Fibroblast of peridontal ligament (primary cell): ENCODE measurements at regions not wholly inside any gene's neighbourhood (a gene's known extent, or its start where the extent isn't known, plus 50 kb on each side); places are given as distances from the start of the nearest gene placed in this dataset.
A peak's percentile ranks its signal among the peaks of the same experiment; 100 is the strongest.
"Not testable (repeated sequence)": the region's sequence is repeated elsewhere in the genome, so short reads cannot be mapped to it uniquely, and the experiment has no call there.

Source experiments
- DNase-seq: peaks from one replicate; pipeline ENCODE4 v3.0.0-alpha.2; 2010; ENCODE audit errors: extremely low read depth

DNA sequence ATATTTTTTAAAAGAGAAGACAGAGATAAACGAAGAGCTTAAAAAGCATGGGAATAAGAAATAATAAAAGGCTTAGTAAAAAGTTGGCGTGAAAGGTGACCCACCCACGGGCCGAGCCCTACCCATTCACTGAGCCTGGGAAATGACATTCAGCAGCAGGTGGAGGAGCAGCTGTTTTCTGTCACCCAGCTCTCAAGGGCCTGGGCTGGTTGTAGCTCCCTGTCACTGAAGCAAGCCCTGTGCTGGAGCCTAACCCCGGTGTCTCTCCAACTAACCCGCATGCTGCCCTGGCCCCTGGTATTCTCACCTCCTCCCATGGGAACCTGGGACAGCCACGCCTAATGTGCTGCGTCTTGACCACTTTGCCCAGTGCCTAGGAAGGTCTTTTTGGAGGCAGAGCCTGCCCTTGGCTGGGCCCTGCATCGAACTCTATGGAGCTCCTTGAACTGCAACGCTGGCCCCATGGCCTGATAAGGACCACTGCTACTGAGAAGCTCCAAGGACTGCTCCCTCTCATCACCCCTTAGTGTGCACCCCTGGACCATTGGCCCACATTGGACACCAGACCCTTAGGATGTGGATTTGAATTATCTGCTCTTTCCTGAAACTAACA lies 68.8 kb upstream of the IYD start:
- no peak for DNase-seq

DNA sequence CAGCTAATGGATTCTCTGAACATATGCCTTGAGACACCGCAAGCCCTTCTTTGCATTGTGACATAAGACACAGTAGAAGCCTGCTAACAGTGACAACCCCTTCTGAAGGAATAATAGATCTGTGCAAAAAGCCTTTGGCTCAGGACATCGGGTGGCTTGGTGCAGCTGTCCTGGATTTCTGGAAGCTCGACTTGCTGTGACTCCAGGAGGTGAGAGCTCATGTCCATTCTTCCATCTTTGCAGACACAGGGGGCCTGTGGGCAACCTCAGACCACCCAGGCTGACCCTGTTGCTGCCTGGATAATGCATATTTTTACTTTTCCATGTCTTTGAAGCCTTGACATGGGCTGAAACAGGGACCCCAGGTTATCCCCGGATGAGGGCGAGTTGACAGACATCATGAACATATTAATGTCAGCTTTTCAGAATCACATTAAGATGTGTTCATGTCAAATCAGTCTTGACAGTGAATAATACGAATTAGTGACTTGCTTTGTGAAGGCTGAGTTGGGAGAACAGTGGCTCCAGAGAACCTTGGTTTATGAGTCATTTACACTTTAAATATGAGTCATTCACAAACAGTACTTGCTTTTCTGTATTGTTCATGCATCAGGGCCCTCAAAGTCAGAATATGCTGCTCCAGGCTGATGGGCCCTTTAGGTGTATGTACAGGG lies 66.8 kb upstream of the IYD start:
- peak; percentile 31 for DNase-seq

DNA sequence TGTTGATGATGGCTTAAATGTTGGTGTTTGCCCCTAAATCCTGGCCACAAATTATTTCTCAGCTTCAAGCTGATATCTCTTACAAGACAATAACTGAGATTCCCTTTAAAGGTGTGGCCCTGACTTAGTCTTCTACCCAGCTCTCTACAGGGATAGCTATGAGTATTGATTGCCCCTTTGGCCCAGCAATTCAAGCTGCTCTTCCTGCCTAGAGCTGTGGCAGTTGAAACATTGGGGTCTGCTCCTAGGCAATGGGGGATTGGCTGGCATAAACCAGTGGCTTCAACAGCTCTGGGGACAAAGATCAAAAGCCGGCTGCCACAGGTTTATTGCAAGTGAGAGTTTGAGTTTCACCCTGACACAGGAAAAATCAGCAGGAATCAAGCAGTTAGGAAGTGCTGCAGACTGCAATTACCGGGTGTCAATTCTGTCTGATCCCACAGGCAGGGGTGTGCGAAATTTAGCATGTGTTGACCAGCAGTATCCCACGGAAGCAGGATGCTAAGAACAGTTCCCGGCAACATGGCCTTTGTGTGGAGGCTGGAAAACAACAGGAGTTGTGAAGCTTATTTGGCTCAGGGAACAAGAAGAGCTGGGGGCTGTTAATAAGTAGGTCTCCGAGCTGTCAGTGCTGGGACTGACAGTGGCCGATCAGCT lies 66.2 kb upstream of the IYD start:
- DNase-seq, result no peak

DNA sequence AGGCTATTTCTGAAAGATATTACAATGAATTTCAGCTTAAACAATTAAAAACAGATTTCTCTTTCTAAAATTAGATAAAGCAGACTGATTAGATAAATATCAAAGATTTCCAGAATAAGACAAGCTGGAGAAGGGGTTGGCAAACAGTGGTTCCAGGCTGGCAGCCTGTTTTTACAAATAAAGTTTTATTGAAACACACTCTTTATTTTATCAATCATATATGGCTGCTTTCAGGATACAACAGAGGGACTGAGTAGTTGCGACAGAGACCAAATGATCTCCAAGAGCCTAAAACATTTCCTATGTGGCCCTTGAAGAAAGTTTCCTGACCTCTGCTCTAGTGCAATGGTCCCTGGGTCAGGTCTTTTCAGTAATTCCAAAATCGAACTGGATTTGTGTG lies 65.6 kb upstream of the IYD start:
- DNase-seq, result no peak

DNA sequence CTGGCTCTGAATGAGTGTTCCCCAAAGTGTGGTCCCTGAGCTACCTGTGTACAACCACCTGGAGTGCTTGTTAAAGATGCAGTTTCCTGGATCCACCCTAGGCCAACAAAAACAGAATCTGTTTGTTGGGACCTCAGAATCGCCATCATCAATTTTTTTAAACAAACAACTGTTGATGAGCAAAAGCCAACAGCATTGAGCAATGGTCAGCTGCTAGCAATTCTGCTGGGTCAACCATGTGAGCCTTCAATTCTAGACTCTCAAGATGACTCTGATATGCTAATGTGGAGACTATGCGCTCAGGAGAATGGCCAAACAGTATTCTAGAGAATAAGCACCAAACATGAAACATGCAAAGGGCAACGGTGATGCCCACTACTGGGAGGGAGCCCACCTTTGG lies 64.4 kb upstream of the IYD start:
- DNase-seq, result no peak

DNA sequence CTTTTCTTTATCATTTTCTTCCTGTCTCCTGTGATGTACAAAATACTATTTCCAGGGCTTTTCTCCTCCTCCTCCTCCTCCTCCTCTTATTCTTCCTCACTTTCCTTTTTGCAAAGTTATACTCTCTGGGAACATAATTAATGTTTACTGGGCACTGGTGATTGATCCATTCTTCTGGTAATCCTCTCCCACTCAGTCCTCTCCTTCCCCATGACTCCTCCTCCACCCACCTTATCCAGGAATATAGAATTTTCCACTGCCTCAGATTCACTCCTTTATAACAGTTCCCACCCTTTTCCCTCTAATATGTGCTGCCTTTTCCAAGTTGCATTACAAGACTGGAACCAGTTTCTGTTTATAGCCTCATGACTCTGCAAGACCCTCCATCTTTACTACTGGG lies 62.5 kb upstream of the IYD start:
- DNase-seq, result no peak

DNA sequence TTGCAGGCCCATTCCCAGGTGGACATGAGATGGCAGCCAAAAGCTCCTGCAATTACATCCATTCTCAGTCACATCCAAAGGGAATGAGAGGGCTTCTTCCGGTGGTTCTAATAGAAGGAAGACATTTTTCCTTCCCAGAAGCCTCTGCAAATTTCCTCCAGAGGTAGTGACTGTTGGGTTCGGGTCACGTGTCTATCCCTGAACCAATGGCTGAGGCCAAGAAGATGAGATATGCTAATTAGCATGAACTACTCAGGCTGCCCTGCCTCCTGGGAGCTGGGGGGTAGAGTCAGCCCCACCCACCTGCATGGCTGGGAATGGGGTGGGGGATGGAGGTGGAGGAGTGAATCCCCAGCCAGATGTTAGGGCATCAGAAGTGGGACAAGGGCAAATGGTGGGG lies 61.3 kb upstream of the IYD start:
- no peak for DNase-seq

DNA sequence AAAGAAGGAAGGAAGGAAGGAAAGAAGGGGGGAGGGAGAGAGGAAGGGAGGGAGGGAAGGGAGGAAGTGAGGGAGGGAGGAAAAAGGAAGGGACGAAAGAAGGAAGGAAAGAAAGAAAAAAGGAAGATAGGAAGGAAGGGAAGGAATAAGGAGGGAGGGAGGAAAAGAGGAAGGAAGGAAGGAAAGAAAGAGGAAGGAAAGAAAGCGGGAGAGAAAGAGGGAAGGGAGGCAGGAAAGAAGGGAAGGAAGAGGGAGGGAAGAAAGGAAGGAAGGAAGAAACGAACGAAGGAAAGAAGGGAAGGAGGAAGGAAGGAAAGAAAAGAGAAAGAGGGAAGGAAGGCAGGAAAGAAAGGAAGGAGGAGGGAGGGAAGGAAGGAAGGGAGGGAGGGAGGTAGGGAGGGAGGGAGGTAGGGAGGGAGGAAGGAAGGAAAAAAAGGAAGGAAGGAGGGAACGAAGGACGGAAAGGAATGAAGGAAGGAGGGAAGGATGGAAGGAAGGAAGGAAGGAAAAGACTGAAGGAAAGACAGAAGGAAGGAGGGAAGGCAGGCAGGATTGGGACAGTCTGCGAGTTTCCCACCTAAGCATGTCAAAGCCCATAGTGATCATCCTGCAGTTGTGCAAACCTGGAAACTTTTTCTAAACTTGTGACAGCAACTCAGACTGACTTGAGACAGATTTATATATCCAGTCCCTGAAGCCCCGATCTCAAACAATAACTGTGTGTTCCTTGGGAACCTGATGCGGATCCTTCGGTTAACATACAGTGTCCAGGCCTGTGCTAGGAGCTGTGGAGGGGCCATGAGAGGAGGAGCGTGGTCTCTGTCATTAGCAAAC lies 59.8 kb upstream of the IYD start:
- DNase-seq, result no peak

DNA sequence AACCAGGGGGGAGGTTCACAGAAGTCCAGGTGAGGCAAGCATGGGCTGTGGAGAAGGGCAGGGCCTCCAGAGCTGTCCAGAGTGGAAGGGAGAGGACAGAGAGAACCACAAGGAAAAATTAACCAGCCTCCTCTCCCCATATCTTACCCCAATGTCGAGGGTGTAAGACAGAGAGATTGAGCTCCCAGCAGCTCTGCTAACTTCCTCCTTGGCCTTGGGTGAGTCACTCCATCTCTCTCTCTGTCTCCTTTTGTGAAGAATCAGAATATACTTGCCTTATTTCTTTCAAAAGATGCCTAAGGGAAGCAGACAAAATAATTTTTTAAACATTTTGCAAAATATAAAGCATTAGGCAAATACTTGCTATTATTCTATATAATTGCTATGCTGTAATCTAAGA lies 58.3 kb upstream of the IYD start:
- no peak for DNase-seq

DNA sequence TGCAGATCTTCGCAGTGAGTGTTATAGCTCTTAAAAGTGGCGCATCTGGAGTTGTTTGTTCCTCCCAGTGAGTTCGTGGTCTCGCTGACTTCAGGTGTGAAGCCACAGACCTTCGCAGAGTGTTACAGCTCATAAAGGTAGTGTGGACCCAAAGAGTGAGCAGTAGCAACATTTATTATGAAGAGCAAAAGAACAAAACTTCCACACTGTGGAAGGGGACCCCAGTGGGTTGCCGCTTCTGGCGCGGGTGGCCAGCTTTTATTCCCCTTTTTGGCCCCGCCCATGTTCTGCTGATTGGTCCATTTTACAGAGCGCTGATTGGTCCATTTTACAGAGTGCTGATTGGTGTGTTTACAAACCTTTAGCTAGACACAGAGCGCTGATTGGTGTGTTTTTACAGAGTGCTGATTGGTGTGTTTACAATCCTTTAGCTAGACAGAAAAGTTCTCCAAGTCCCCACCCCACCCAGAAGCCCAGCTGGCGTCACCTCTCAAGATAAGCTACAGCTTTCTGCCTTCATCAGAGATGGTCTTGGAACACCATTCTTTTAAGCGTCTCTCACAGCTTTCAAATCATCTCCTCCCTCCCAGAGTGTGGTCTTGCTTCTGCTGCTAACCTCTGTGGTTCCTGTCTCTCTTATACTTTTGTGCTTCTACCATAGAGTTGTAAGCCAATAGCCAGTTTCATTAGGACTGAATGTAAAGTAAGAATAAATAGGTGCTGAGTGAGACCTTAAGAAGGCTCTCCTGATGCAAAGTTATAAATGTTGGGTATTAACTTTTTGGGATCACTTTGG lies 57.5 kb upstream of the IYD start:
- not testable (repeated sequence) for DNase-seq

DNA sequence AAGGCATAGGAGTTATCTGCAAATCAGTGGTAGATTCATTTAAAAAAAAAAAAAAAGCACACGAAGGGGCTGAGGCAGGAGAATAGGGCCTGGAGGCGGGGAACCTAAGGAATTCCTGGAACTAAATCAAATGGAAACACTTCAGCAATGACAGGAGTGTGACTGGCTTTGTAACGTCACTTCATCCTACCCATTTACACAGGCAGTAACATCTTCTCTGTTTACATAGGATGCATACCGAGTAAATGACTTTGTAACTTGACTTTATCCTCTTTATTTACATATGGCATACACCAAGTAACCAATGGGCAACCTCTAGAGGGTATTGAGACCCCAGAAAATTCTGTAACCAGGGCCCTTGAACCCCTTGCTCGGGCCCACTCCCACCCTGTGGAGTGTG lies 56.4 kb upstream of the IYD start:
- no peak for DNase-seq

DNA sequence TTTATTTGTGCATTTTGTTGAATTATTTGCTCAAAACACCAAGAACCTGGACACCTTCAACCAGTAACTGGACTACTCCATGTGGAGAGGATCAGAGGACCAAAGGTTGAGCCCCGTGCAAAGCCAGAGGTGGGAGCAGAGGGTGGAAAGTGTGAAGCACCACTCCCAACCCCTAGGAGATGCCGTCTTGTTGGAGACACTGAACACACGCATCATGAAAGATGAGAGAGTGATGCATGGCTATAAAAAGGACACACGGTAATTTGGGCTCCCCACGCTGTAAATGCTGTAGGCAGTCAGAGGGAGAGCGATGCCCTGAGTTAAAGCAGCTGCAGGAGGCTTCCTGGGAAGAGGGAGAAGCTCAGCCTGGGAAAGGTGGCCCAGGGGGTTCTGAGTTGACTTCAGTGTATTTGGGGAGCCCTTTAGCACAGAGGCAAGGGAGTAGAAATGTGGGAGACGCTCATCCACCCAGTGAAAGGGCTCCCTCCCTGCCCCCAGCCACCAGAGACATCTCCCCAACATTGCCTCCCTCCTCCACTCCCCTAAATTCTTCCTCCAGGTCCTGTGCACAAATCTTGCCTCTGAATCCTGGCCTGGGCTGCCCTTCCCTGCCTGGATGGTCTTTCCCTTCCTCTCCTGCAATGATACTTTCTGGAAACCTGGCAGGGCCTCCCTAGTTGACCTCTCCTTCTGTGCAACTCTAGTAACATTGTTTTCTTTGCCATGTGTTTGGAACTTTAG lies 55.8 kb upstream of the IYD start:
- no peak for DNase-seq

DNA sequence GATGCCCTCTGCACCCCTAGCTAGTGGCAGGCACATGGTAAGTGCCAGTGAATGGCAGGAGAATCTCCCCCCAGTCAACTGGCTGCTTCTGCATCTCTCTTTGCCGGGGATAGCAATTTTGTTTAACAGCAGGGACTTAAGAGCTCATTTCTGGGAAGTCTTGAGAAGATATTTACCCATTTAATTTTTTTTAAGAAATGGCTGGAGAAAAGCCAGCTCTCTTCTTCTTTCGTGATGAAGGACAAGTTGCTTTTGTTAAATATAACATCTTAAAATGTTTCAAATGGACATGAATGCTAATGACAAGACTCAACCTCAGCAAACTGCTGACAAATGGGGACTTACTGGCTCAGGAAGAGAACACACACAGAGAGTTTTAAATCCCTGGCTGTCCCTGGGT lies 55.0 kb upstream of the IYD start:
- DNase-seq, result no peak

DNA sequence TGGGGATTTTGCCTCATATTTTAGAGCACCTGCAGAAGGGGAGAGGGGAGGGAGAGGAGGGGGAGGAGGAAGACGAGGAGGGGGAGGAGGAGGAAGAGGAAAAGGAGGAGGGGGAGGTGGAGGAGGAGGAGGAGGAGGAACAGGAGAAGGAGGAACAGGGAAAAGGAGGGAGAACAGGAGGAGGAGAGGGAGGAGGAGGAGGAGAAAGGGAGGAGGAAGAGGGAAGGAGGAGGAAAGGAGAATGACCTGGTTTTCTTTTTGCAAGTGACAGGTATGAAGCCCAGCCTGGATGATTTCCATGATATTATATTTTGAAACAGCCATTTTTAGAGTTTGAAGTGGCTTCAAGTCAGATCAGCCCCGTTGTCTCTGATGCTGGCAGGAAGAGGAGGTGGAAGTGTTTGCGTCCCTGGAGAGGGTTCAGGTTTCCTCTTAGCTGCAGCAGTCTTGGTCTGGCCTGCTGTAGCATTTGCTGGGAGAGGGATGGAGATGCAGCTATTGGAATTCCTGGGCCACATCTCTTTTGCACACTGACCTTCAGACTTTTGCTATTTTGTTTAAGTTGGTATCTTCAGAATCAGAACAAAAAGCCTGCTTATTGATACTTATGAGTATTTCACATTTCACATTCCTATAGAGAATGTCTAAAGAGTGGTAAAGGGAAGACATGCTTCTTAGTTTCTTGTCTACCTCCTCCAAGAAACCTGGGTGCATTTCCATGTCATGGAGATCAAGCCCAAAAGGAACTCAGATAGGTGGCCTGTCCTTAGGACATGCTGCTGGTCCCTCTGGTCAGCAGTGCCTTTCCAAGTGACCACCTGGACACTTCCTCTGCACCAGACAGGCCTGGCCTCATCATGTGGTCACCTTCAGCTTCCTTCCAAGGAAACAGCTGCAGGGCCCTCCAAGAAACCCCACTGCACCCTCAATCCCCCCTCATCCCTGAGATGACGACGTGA lies 54.3 kb upstream of the IYD start:
- no peak for DNase-seq

DNA sequence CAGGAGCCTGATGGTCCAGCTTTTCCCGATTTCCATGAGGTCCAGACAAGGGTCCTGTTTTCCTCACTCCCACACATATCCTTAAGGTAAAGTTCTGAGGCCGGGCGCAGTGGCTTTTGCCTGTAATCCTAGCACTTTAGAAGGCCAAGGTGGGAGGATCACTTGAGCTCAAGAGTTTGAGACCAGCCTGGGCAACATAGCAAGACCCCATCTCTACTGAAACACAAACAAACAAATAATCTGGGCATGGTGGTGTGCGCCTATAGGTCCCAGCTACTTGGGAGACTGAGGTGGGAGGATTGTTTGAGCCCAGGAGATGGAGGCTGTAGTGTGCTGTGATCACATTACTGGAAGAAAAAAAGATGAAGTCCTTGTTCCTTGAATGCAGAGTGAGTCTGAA lies 53.2 kb upstream of the IYD start:
- DNase-seq, result no peak

DNA sequence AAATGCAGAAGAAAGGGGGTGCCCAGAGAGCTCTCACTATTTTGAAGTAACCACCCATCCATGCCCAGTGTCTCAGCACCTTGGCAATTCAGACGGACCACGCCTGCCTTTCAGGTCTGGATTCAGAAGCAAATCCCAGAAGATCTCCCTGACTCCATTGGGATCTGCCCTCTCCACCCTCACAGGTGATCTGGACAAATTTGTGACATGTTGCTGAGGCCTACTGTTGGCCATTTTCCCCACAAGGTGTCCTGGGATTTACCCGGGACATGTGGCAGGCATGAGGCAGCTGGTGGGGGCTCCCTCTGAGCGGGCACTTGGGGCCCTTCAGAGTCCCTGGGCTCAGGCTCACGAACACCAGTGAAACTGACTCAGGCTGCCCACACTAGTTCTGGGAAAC lies 51.9 kb upstream of the IYD start:
- no peak for DNase-seq
